Prostate gland (tissue), 2 donors: ENCODE measurements at regions not wholly inside any gene's neighbourhood (a gene's known extent, or its start where the extent isn't known, plus 50 kb on each side); places are given as distances from the start of the nearest gene placed in this dataset.

ENCODE experiments used
- POLR2A ChIP-seq: fragments of 450-650 bp; IDR thresholded peaks from one replicate; pipeline ENCODE4 v1.6.1; 2016; ENCODE audit warnings: antibody characterized with exemption, mild to moderate bottlenecking
- TF ChIP-seq, protein P1 (sequence below), 4 experiments: fragments of 200-600 bp in 2 of 4; fragments of 450-650 bp in 2 of 4; sonication (generic) in 2 of 4; IDR thresholded peaks; 1 replicate in 3 of 4; 2 replicates in 1 of 4; pipeline ENCODE4 v1.5.1; 2016 to 2019; ENCODE audit warnings: antibody characterized with exemption in 4 of 4, mild to moderate bottlenecking in 2 of 4, moderate library complexity in 2 of 4

DNA sequence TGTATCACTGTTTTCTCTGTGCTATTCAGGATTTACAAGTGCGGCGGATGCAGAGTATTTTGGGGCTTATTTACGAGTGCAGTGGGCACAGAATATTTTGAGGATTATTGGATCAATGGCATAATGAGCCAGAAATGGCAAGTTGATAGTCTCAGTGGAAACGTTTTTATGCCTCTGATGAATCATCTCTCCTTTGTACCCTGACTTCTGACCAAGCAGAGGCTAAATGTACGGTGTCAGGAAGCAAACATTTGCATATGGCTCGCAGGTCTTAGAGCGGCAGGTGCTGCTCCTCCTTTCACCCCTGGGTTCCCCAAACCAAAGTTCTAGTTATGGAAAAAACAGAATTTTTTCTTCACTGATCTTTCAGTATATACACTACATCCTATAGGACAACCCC lies 94.5 kb downstream of the LIG4 start:
- no peak for TF ChIP-seq POLR2A
- TF ChIP-seq, protein P1, sequence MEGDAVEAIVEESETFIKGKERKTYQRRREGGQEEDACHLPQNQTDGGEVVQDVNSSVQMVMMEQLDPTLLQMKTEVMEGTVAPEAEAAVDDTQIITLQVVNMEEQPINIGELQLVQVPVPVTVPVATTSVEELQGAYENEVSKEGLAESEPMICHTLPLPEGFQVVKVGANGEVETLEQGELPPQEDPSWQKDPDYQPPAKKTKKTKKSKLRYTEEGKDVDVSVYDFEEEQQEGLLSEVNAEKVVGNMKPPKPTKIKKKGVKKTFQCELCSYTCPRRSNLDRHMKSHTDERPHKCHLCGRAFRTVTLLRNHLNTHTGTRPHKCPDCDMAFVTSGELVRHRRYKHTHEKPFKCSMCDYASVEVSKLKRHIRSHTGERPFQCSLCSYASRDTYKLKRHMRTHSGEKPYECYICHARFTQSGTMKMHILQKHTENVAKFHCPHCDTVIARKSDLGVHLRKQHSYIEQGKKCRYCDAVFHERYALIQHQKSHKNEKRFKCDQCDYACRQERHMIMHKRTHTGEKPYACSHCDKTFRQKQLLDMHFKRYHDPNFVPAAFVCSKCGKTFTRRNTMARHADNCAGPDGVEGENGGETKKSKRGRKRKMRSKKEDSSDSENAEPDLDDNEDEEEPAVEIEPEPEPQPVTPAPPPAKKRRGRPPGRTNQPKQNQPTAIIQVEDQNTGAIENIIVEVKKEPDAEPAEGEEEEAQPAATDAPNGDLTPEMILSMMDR (IDR thresholded peaks at IDR 0.05) = no peak
